Upper lobe of left lung (tissue), 4 donors: ENCODE measurements at regions not wholly inside any gene's neighbourhood (a gene's known extent, or its start where the extent isn't known, plus 50 kb on each side); places are given as distances from the start of the nearest gene placed in this dataset.

Source experiments
- EP300 ChIP-seq, 4 donors: sonication (generic); formaldehyde crosslinking; IDR thresholded peaks; one replicate each; pipeline ENCODE4 v1.5.1; 2017; ENCODE audit warnings: antibody characterized with exemption in 4 of 4, control low read depth in 2 of 4
- POLR2A ChIP-seq, 4 donors: fragments of 450-650 bp; IDR thresholded peaks; one replicate each; pipeline ENCODE4 v1.5.1; 2016 to 2017; ENCODE audit warnings: antibody characterized with exemption in 4 of 4, mild to moderate bottlenecking in 2 of 4
- POLR2AphosphoS5 ChIP-seq, 2 donors: sonication (generic); formaldehyde crosslinking; IDR thresholded peaks; one replicate each; pipeline ENCODE4 v1.5.1; 2017; ENCODE audit warnings: antibody characterized with exemption in 2 of 2
- TF ChIP-seq, protein P1 (sequence below), 6 experiments: fragments of 450-650 bp in 4 of 6; fragments of 200-600 bp in 2 of 6; sonication (generic) in 2 of 6; IDR thresholded peaks; one replicate each; pipeline ENCODE4 v1.5.1; 2016 to 2019; ENCODE audit warnings: antibody characterized with exemption in 6 of 6

DNA sequence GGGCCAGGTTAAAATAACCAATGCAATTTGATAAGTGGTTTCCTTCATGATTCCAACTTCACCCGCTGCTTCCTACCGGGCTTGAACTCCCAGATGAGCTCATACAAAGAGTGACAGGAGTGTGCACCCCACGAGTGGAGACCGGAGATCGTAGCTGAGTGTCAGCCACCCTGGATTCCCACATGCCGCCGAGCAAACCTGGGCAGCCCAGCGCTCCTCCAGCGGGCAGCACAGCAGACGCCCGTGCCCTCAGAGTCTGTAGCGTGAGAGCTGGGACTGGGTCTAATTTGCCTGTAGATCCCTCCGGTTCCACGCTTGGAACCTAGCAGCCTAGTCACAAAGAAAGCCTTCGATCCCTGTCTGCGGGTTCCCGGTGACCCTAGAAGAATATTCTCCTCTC lies 476.1 kb upstream of the MGMT start:
- TF ChIP-seq, protein P1, sequence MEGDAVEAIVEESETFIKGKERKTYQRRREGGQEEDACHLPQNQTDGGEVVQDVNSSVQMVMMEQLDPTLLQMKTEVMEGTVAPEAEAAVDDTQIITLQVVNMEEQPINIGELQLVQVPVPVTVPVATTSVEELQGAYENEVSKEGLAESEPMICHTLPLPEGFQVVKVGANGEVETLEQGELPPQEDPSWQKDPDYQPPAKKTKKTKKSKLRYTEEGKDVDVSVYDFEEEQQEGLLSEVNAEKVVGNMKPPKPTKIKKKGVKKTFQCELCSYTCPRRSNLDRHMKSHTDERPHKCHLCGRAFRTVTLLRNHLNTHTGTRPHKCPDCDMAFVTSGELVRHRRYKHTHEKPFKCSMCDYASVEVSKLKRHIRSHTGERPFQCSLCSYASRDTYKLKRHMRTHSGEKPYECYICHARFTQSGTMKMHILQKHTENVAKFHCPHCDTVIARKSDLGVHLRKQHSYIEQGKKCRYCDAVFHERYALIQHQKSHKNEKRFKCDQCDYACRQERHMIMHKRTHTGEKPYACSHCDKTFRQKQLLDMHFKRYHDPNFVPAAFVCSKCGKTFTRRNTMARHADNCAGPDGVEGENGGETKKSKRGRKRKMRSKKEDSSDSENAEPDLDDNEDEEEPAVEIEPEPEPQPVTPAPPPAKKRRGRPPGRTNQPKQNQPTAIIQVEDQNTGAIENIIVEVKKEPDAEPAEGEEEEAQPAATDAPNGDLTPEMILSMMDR (IDR thresholded peaks at IDR 0.05): no peak
- TF ChIP-seq POLR2AphosphoS5 (IDR thresholded peaks at IDR 0.05) (no peak), POLR2A (IDR thresholded peaks at IDR 0.05) (no peak), EP300 (IDR thresholded peaks at IDR 0.05) (no peak)
